Stimulated activated CD4-positive, alpha-beta T cell treated with anti-CD3 and anti-CD28 coated beads, Interleukin-1b, Interleukin-23, amount 100 ng/mL, for 4 hours (primary cell): ENCODE measurements at regions not wholly inside any gene's neighbourhood (a gene's known extent, or its start where the extent isn't known, plus 50 kb on each side); places are given as distances from the start of the nearest gene placed in this dataset.

ENCODE experiments used
- DNase-seq, 2 donors: peaks; one replicate each; pipeline ENCODE4 v3.0.0-alpha.2; 2020; ENCODE audit warnings: low read depth in 2 of 2

DNA sequence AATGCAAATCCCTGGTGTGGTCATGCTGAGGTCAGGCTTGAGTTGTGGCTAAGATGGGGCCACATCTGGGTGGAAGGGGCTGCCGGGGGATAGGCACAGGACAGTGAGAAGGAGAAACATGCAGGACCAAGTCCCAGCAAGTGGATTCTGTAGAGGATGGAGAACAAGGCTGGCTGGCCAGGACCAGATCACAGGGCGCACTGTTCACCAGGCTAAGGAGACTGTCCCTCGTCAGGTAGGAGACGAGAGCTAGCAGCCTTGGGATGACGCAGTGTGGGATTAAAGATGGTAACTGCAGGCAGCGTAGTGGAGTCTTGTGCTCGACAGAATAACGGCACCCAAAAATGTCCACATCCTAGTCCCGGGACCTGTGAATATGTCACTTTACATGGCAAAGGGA is 336.1 kb downstream of the BCL11B start:
- no peak for DNase-seq

DNA sequence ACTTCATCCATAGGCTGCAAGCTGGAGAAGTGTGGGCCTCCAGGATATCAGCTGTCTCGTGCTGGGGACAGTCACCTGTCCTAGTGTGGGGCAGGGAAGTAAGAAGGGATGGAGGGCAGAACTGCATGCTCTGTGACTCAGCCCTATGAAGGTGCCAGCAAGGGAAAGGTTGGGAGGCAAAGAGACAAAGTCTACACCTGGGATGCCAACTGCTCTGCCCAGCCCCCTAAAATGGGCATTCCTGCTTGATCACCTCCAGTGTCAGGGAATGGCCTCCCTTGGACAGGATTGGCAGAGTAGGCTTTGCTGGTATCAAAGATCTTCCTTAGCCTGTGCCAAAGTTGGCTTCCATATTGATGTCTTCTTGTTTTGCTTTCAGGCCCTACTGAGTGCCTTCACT is 335.0 kb downstream of the BCL11B start:
- no peak for DNase-seq

DNA sequence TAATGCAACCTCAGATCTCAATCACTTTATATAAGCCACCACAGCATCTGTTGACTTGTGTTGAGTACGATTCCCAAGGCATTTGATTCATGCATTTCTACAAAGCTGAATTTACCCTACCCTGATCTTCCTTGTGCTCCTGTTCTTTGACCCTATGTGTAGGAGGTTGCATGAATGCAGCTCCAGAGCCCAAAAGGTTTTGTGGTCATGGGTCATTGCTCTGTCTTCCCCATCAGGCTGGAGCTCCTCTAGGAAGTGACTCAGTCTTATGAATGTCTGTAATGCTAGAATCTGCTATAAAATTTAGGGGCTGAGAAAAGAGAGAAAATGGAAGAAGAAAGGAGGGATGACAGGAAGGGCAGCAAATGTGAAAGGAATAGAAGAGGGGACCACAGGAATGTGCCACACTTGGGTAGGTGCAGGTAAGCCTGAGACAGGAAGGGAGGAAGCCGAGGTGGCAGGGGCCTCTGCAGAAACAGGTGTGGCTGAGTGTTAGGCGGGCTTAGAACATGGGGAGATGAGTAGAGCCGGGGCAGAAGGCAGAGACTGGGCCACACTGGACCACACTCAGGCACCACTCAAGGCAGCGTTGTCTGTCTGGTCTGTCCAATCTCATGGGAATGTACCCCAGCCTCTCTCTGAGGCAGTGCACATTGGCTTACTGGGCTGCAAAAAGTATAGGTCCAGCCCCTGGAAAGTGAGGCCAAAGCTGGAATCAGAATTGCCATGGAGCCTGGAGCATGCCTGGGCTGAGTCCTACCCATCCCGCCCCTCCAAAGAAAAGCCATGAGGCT is 334.1 kb downstream of the BCL11B start:
- DNase-seq: no peak

DNA sequence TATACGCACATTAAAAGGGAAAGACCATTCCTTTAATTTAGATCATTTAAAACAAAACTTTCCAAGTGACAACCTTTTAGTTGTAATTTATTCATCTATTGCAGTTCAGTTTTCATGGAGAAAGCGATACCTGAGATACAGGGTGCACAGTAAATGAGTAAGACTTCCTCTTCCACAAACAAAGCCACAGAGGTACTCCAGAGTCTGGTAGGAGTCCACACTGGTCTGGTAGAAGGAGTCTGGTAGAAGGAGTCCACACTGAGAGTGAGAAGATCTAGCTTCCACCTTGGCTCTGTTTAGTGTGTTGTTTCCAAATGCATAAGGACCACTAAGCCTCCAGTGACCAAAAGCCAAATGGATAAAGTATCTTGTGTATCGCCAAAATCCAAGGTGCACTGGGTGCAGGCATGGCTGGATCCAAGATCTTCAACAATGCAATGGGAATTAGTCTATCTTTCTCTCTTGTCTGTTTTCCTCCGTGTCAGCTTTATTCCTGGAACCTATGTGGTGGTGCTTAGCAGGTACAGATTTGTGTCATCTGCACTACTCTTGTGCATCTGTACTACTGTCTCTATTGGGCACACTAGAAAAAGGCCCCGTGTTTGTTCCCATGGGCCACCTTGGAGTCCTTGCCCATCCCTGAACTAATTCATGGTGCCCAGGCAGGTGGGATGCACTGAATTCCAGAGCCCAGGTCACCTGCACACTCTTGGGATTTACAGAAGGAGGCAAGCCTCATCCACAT is 331.1 kb downstream of the BCL11B start:
- DNase-seq: no peak

DNA sequence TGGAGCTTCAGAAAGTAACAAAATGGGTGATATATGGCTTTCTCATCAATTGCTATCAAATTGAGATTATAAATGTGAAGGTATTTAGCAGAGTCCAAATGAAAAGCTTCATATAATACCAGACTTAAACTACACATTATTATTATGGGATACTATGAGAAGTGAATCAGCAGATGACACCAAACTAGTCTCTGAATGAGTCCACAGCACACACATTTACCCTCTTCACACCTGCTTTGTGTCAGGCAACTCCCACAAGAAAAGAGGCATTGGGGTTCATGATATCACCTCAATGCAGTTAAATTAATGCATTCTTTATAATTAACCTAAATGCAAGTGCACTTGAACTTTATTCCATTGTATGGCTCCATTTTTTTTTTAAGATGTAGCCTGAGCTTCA is 330.5 kb downstream of the BCL11B start:
- DNase-seq: no peak

DNA sequence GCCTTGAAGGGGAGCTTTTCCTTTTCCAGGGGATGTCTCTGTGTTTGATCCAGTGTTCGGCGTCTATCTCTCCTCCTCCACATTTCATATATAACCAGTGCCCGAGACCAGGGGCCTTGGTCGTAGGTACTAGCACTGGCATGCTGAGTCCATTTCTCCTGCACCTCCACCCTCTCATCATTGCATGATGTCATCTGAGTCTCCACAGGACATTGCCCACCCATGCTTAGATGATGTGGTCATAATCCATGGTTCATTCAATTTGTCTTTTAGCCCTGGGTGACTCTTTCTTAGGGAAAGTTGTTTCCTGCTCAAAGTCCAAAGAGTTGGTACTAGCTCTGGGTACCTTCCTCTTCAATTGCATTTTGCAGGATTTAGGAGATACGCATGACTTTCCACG is 328.1 kb downstream of the BCL11B start:
- DNase-seq: no peak

DNA sequence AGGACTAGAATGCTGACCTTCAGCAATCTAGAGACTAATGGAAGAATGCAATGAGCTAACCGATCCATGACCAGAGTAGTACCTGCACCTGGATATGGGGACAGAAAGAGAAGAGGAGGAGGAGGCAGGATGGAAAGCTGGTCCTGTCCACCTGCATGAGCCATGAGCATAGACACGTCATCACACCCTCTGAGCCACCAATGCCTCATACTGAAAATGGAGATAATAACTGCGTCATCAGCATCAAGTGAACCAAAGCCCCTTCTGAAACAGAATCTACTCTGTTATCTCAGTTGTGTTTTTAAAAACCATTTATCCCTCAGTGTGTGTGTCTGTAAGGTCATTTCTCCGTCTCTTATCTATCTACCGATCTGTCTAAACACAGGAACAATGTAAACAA is 327.0 kb downstream of the BCL11B start:
- DNase-seq: no peak

DNA sequence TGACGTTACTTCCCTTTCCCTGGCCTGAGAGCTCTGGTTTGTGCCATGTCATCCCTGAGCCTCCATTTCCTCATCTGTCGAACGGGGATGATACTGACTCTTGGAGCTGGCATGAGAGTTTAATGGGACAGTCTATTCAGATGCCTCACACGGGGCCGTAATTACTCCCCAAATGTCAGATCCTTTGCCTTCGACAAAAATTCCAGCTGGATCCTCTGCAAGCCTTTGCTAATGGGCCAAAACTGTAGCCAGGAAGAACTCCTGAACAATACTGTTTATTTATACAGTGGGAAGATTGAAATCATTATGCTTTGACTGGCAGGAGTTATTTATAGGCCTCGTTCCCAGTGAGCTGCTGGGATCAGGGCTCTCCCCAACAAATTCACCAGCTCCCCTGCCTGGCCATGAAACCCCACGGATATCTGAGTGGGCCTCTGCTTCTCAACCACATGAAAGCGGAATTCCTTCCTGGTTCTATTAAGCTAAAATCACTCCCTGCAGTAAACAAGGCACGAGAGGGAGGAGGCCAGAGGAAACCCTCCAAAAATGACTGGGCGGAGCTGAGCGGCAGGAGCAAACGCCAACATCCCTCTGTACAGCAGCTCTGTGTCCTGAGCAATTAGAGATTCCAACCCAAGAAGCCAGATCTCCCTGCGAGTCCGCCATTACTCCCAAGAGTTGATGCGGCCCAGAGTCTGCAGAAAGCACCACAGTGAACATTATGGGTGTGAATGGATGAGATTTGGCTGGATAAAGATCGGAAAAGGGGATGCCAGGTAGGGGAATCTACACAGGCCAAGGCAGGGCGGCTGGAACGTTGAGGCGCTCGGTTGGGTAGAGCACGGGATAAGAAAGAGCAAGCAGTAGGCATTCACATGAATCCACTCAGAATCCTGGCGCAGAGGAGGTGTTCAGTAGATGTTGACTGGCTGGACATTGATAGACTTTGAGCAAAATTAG is 326.1 kb downstream of the BCL11B start:
- no peak for DNase-seq

DNA sequence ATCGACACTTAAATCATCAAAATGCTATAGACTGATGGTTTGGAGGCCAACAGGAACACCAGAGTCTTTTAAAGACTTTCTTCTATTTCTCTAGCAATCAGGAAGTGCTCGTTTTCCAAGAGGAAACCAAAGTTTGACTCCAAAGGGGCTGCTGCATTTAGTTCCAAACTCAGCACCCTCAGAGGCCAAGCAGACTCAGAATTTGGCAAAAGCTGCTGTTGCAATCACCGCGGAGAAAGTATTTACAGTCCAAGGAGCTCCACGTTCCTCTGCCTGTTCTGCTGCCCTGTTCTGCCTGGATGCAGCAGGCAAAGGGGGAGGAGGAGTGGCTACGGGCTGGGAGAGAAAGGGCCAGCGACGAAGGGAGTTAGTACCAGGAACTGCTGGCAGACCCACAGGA is 325.1 kb downstream of the BCL11B start:
- no peak for DNase-seq

DNA sequence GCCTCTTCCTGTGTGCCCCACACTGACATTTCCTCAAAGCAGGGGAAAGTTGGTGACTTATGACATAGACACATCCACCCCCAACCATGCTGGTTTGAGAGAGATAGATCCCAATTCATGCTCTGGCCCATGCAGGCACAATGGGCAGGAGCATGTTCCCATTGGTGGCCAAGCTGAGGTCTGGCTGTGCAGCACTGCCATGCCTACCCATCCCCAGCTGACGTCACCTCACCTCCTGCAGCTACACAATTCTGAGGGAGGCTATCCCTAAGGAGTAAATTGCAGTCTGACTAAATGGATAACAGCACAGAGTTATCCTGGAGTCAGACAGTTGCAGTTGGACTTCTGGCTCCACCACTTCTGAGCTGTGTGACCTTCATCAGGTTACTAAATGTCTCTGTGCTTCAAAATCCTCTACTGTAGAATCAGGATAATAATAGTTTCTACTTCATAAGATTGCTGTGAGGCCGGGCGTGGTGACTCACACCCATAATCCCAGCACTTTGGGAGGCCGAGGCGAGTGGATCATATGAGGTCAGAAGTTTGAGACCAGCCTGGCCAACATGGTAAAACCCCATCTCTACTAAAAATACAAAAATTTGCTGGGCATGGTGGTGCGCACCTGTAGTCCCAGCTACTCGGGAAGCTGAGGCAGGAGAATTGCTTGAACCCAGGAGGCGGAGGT is 323.9 kb downstream of the BCL11B start:
- DNase-seq: no peak

DNA sequence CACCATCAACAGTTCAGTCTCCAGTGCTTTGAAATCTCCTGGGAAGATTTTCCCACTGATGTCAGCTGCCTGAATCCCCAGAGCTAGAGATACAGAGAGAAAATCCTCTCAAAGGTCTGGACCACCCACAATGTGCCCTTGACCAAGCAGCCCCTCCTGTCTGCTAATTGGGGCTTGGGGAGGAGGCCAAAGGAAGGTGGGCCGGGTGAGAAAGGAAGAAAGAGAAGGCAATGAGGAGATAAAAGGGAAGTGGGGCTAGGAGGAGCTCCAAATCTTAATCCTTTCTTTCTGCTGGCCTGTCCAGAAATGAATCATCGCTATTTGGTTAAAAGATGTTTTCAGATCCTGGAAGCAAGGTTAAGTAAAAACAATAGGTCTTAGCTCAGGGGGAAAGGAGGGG is 322.9 kb downstream of the BCL11B start:
- no peak for DNase-seq

DNA sequence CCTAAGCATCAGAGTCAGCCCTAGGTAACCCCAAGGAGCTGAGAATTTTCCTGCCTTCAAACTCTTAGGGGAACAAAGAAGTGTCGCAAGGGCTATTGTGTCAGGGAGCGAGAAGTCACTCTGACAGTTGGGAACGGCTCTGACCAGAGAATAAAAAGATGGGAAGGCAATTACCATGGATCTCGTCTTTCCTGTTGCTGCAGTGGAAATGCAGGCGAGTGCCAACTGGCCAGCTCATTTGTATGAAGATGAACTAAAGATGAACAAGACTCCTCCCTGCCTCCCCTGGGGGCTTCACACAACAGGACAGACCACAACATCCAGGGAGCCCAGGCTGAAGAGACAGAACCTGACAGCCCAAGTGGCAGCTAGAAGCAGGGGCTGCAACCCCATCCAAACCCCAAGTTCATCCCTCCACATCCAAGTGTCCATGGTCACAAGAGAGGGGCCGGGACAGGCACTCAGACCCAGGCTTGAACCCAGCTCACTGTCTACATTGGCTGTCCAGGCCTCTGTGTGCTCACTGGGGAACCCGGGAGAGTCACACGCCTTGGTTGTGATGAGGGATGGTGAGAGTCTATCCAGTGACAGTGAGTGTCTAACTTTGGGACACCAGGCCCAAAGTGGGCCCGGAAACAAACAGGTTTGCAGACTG is 322.4 kb downstream of the BCL11B start:
- no peak for DNase-seq

DNA sequence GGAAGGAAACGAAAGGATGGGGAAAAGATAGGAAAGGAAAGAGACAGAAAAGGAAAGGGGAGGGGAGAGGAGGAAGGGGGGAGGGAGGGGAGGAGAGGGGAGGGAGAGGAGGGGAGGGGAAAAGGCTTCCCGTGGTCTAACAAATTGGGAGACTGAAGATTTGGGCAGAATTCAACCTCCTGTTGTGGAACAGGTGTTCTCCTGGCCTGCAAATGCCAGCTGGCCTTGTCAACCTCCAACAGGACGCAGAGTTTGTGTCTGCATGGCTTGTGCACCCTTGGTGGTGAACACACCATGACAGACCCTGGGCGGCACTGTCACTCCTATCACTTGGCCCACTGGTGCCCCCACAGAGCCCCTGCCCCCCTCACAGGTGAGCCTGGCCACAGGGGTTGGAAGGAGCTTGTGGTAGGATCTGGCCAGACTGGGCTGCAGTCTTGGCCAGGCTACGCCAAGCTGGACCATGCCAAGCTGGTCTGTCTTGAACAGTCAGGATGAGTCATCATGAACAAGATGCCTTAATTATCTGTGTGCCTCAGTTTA is 321.6 kb downstream of the BCL11B start:
- DNase-seq: no peak

DNA sequence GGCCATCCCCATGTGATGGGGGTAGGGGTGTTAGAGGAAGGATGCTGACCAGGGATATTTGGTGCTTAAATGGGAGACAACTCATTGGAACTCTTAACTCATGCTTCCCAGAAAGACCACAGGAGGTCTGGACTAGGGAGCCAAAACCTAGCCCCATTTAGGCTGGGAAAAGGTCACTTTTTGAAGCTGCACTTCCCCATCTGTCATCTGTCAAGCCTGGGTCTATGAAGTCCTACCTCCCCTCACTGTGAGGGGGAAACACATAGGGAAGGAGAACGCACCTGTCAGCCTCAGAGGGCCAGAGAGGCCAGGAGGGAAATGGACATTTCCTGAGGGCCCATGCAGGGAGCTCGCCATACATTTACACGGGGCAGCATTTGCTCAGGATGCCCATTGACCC is 321.0 kb downstream of the BCL11B start:
- DNase-seq: no peak

DNA sequence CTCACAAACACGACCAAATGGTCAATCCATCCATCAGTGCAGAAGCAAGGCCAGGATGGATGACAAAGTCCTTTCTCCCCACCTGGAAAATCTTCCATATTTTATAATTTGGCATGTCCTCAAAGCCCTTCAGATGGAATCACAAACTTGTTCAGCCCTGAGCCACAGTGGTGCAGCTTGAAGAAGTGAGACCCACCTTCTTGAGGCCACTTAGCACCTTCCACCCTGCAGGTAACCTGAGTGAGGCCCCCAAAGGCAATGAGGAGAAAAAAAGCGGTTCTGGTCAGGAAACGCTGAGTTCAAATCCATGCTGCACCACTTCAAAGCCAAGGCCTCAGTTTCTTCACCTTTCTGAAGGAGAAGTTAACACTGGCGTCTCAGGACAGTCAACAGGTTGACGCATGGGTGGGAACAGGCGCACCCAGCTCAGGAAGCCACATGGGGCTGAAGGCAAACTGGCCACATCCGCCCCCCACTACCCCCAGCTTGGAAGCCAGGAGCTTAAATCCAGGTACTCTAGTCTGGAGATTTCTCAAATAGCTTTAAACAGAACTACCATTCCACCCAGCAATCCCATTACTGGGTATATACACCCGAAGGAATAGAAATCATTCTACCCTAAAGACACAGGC is 320.4 kb downstream of the BCL11B start:
- no peak for DNase-seq

DNA sequence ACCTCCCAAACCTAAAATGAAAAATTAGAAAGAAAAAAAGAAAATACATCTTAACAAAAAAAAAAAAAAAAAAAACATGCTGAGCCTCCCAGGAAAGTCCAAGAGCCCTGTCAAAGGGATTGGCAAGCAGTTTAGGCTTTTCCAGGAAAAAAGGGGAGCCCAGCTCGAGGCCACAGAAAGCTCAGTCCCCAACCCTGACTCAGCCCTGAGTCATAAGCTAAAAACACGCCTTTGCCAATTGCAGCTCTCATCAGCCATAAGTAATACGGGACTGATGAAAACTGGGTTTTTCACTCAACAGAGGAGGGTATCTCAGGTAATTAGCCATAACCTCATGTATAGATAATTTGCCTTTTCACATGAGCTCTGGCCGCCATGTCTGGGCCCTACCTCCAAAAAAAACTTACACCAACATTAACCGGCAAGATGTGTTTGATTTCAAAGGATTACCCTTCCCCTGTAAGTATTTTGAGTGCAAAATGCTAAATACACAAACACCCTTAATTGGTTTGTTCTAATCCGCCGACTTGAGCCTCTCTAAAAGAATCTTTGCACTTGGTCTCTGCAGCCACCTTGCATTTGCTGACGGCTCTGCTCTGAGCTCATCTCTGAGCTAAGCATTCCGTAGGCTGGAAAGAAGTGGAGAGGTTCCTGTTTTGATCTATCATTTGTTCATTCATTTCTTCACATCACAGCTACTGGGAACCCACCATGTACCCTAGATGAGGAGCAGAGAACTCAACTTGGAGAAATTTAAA is 319.2 kb downstream of the BCL11B start:
- DNase-seq: no peak

DNA sequence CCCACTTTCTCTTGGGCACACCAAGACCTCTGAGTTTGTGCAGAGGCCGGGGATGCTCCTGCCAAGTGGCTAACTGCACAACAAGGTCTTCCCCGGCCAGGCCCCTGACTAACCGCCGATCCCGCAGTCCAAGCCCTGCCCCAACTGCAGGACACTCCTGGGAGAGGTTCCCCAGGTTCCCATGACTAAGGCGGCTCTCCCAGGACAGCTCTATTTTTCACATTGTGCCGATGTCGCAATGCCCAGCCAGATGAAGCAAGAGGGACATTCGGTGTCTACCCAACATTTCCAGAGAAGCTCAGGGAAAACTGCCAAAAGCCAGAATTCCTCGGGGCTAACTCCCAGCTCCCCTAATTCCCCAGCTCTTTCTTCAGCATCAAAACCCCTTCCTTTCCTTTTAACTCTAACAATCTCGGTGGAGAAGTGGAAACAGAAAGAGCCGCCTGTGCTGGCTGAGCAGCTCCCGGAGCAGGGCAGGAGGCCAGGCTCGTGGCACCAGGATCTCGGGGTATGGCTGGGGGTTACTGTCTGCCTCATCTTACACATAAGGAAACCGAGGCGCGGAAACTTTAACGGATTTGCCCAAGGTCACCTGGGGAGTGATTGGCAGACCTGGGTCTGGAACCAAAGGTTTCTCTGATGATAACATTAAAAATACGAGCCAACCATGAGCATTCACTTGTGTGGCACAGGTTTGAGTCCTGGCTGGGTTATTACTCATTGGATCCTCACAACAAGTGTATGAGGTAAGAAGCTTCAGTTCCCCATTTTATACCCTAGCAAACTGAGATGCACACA is 318.2 kb downstream of the BCL11B start:
- no peak for DNase-seq

DNA sequence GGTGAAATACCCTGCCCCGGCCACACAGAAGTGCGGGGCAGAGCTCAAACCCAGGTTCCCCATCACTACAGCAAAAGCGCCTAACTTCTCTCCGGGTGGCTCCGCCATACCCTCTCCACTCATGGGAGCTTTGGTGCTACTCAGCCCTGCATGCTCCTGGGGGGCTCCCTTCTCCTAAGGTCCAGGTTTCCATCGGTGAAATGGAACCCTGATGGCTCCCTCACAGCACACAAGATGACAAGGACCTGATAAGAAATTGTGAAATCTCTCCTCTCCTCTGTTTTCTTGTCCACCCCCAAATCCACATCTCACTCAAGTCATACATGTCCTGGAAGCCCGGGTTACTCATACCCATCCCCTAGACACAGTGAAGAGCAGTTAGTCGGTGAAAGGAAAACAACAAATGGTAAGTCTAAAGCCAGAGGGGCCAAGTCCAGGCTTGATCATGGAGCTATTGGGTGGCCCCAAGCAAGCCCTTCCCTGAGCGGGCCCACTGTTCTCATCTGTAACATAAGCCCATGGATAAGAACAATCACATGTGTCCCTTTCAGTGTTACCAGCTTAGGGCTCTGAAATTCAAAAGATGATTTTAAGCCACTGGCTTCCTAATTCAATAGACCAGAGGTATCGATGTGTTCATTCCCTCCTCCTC is 317.5 kb downstream of the BCL11B start:
- DNase-seq: no peak
